Spinal cord (tissue), 9 donors: ENCODE measurements at regions not wholly inside any gene's neighbourhood (a gene's known extent, or its start where the extent isn't known, plus 50 kb on each side); places are given as distances from the start of the nearest gene placed in this dataset.
A peak's percentile ranks its signal among the peaks of the same experiment; 100 is the strongest.

ENCODE experiments used
- DNase-seq, 6 donors: peaks; one replicate each; pipeline versions ENCODE4 v3.0.0 to v3.0.0-alpha.2; 2013 to 2015; ENCODE audit warnings: low spot score in 6 of 6, low read depth in 4 of 6
- H3K27ac ChIP-seq: one replicate; pipeline ENCODE4 v1.5.1; 2013; ENCODE audit warnings: low read depth, low read length, control low read depth
- H3K27me3 ChIP-seq: one replicate; pipeline ENCODE4 v1.6.1; 2013; ENCODE audit warnings: low read length; ENCODE audit not compliant: control insufficient read depth, insufficient read depth
- H3K36me3 ChIP-seq: one replicate; pipeline ENCODE4 v1.6.1; 2013; ENCODE audit warnings: low read length; ENCODE audit not compliant: control insufficient read depth, insufficient read depth
- H3K4me1 ChIP-seq: one replicate; pipeline ENCODE4 v1.6.1; 2013; ENCODE audit warnings: low read length; ENCODE audit not compliant: control insufficient read depth, insufficient read depth
- H3K4me3 ChIP-seq: one replicate; pipeline ENCODE4 v1.5.1; 2013; ENCODE audit warnings: low read depth, low read length, control low read depth
- H3K9me3 ChIP-seq: one replicate; pipeline ENCODE4 v1.6.1; 2013; ENCODE audit warnings: low read length; ENCODE audit not compliant: control insufficient read depth, insufficient read depth
- WGBS: methylation state at CpG from one replicate; pipeline ENCODE4 v1.1.5; 2013; ENCODE audit warnings: missing lambda C conversion rate; ENCODE audit not compliant: insufficient coverage; 5-methylcytosine and 5-hydroxymethylcytosine counted together
- donor health status: healthy.

GRCh38 chr9:81459591-81459990, 229.8 kb downstream of the TLE1 start:
- Histone ChIP-seq H3K27ac (no peak overlapping the region), H3K36me3 (no peaks in the 10 kb centered on the region), H3K4me3 (no peak overlapping the region), H3K27me3 (no peaks in the 10 kb centered on the region), H3K9me3 (no peaks in the 10 kb centered on the region), H3K4me1 (no peaks in the 10 kb centered on the region)
- DNase-seq: no peak

GRCh38 chr9:81456431-81457006, 232.8 kb downstream of the TLE1 start:
- Histone ChIP-seq H3K27me3 (no peaks in the 10 kb centered on the region), H3K4me3 (no peak overlapping the region), H3K36me3 (no peaks in the 10 kb centered on the region), H3K9me3 (no peaks in the 10 kb centered on the region), H3K4me1 (no peaks in the 10 kb centered on the region), H3K27ac (no peak overlapping the region)
- WGBS: 83% methylated on average over 1 of the region's 2 CpGs
- DNase-seq: peak in 1 of 6 donors; percentile 38

GRCh38 chr9:81455462-81456219, 233.7 kb downstream of the TLE1 start:
- Histone ChIP-seq H3K4me1 (no peaks in the 10 kb centered on the region), H3K9me3 (no peaks in the 10 kb centered on the region), H3K27me3 (no peaks in the 10 kb centered on the region), H3K4me3 (no peak overlapping the region), H3K36me3 (no peaks in the 10 kb centered on the region), H3K27ac (no peak overlapping the region)
- WGBS: no CpG with 5 or more reads among the region's 4 CpGs
- DNase-seq: peak in 4 of 6 donors; percentile 8 to 86 (median 46)

- no peak overlapping the region for H3K27ac ChIP-seq
- no peak for DNase-seq
- H3K4me3 ChIP-seq: no peak overlapping the region
- H3K4me1 ChIP-seq: no peaks in the 10 kb centered on the region
- H3K36me3 ChIP-seq: no peaks in the 10 kb centered on the region
- H3K9me3 ChIP-seq: peaks cover 16% of the 10 kb centered on the region
- no peaks in the 10 kb centered on the region for H3K27me3 ChIP-seq
Measured at GRCh38 chr9:81445331-81445921, 243.9 kb downstream of the TLE1 start.

- WGBS: 100% methylated on average over 3 of the region's 4 CpGs
- H3K27ac ChIP-seq: no peak overlapping the region
- peaks cover 9% of the 10 kb centered on the region for H3K9me3 ChIP-seq
- H3K4me1 ChIP-seq: no peaks in the 10 kb centered on the region
- H3K36me3 ChIP-seq: no peaks in the 10 kb centered on the region
- no peak for DNase-seq
- H3K4me3 ChIP-seq: no peak overlapping the region
- no peaks in the 10 kb centered on the region for H3K27me3 ChIP-seq
Measured at GRCh38 chr9:81431641-81432040, 257.7 kb downstream of the TLE1 start.

GRCh38 chr9:81430727-81431126, 258.6 kb downstream of the TLE1 start:
- WGBS: no CpG with 5 or more reads among the region's 1 CpG
- H3K4me3 ChIP-seq: no peak overlapping the region
- H3K4me1 ChIP-seq: no peaks in the 10 kb centered on the region
- H3K9me3 ChIP-seq: peaks cover 9% of the 10 kb centered on the region
- no peaks in the 10 kb centered on the region for H3K27me3 ChIP-seq
- DNase-seq: no peak
- H3K36me3 ChIP-seq: no peaks in the 10 kb centered on the region
- no peak overlapping the region for H3K27ac ChIP-seq

GRCh38 chr9:81427870-81428269, 261.5 kb downstream of the TLE1 start:
- no peak for DNase-seq
- Histone ChIP-seq H3K4me1 (no peaks in the 10 kb centered on the region), H3K4me3 (no peak overlapping the region), H3K27ac (no peak overlapping the region), H3K36me3 (no peaks in the 10 kb centered on the region), H3K9me3 (peaks cover 9% of the 10 kb centered on the region), H3K27me3 (no peaks in the 10 kb centered on the region)
- WGBS: no CpG with 5 or more reads among the region's 1 CpG

- Histone ChIP-seq H3K9me3 (peaks cover 11% of the 10 kb centered on the region), H3K27me3 (no peaks in the 10 kb centered on the region), H3K36me3 (no peaks in the 10 kb centered on the region), H3K4me3 (no peak overlapping the region), H3K4me1 (no peaks in the 10 kb centered on the region), H3K27ac (no peak overlapping the region)
- DNase-seq: no peak
- no CpG with 5 or more reads among the region's 1 CpG for WGBS
Measured at GRCh38 chr9:81424431-81424830, 264.9 kb downstream of the TLE1 start.

- H3K4me3 ChIP-seq: no peak overlapping the region
- H3K27me3 ChIP-seq: no peaks in the 10 kb centered on the region
- H3K27ac ChIP-seq: no peak overlapping the region
- H3K4me1 ChIP-seq: no peaks in the 10 kb centered on the region
- no peak for DNase-seq
- H3K9me3 ChIP-seq: peaks cover 11% of the 10 kb centered on the region
- H3K36me3 ChIP-seq: no peaks in the 10 kb centered on the region
Measured at GRCh38 chr9:81423589-81424326, 265.6 kb downstream of the TLE1 start.
